NCI-H1092 (cell line): ENCODE measurements at regions not wholly inside any gene's neighbourhood (a gene's known extent, or its start where the extent isn't known, plus 50 kb on each side); places are given as distances from the start of the nearest gene placed in this dataset.
"Not testable (repeated sequence)": the region's sequence is repeated elsewhere in the genome, so short reads cannot be mapped to it uniquely, and the experiment has no call there.

ENCODE experiments used
- DNase-seq: peaks from one replicate; lab custom pipeline; 2025; lab: John Stamatoyannopoulos, UW

GRCh38 chr2:4047961-4048891, 344.9 kb downstream of the DCDC2C start:
- DNase-seq: no peak

- DNase-seq: no peak
Observed at GRCh38 chr2:4049463-4049862, 346.1 kb downstream of the DCDC2C start.

GRCh38 chr2:4053769-4054493, 350.6 kb downstream of the DCDC2C start:
- no peak for DNase-seq

- DNase-seq: no peak
Observed at GRCh38 chr2:4066217-4066616, 362.8 kb downstream of the DCDC2C start.

- no peak for DNase-seq
Observed at GRCh38 chr2:4073026-4073569, 369.7 kb downstream of the DCDC2C start.

GRCh38 chr2:4077017-4077416, 373.6 kb downstream of the DCDC2C start:
- DNase-seq: peak; percentile 76

GRCh38 chr2:4085186-4085585, 381.8 kb downstream of the DCDC2C start:
- no peak for DNase-seq

- DNase-seq: no peak
Observed at GRCh38 chr2:4090668-4091630, 387.6 kb downstream of the DCDC2C start.

- no peak for DNase-seq
Observed at GRCh38 chr2:4091869-4092268, 388.5 kb downstream of the DCDC2C start.

- DNase-seq: no peak
Observed at GRCh38 chr2:4094743-4095142, 391.4 kb downstream of the DCDC2C start.

- no peak for DNase-seq
Observed at GRCh38 chr2:4096978-4097766, 393.8 kb downstream of the DCDC2C start.

- no peak for DNase-seq
Observed at GRCh38 chr2:4098137-4098536, 394.8 kb downstream of the DCDC2C start.

- DNase-seq: no peak
Observed at GRCh38 chr2:4101936-4102335, 398.6 kb downstream of the DCDC2C start.

GRCh38 chr2:4107179-4107578, 403.8 kb downstream of the DCDC2C start:
- DNase-seq: no peak

- no peak for DNase-seq
Observed at GRCh38 chr2:4110273-4110672, 406.9 kb downstream of the DCDC2C start.

- not testable (repeated sequence) for DNase-seq
Observed at GRCh38 chr2:4115435-4115834, 412.1 kb downstream of the DCDC2C start.

GRCh38 chr2:4122726-4123125, 419.4 kb downstream of the DCDC2C start:
- no peak for DNase-seq

GRCh38 chr2:4130651-4131050, 427.3 kb downstream of the DCDC2C start:
- no peak for DNase-seq

GRCh38 chr2:4134551-4135550, 431.5 kb downstream of the DCDC2C start:
- no peak for DNase-seq

- DNase-seq: no peak
Observed at GRCh38 chr2:4135765-4136164, 432.4 kb downstream of the DCDC2C start.
